Cardiac fibroblast (primary cell): ENCODE measurements at regions not wholly inside any gene's neighbourhood (a gene's known extent, or its start where the extent isn't known, plus 50 kb on each side); places are given as distances from the start of the nearest gene placed in this dataset.

ENCODE experiments used
- DNase-seq, 2 donors: peaks; one replicate each; pipeline versions ENCODE4 v3.0.0 to v3.0.0-alpha.2; 2010; ENCODE audit warnings: low read depth in 2 of 2
- H3K4me3 ChIP-seq, 2 donors: replicated peaks in 1 of 2; 1 replicate in 1 of 2; 2 replicates in 1 of 2; pipeline ENCODE4 v1.5.1; 2011; ENCODE audit warnings: low read depth in 2 of 2, low read length in 2 of 2, mild to moderate bottlenecking in 2 of 2, moderate library complexity in 1 of 2
- TF ChIP-seq, protein P1 (sequence below): IDR thresholded peaks from one replicate; pipeline ENCODE4 v1.5.1; 2011; ENCODE audit warnings: low read depth, mild to moderate bottlenecking, low read length, inconsistent platforms

DNA sequence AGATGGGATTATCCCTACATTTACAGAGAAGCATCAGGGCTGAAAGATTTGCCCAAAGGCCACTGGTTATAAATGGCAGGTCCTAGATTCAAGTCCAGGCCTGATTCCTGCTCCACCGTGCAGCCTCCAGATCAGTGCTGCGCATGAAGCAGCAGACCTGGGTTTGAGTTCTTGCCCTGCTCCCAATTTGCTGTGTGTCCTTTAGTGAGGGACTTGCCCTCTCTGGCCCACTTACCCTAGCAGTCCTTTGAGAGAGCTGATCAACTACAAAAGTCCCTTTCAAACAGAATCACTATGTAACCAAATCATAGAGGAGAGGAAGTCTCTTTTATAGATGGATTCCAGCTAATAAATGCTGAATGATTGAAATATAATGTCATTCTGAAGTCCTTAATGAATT lies 200.4 kb downstream of the RAB11FIP4 start:
- TF ChIP-seq, protein P1, sequence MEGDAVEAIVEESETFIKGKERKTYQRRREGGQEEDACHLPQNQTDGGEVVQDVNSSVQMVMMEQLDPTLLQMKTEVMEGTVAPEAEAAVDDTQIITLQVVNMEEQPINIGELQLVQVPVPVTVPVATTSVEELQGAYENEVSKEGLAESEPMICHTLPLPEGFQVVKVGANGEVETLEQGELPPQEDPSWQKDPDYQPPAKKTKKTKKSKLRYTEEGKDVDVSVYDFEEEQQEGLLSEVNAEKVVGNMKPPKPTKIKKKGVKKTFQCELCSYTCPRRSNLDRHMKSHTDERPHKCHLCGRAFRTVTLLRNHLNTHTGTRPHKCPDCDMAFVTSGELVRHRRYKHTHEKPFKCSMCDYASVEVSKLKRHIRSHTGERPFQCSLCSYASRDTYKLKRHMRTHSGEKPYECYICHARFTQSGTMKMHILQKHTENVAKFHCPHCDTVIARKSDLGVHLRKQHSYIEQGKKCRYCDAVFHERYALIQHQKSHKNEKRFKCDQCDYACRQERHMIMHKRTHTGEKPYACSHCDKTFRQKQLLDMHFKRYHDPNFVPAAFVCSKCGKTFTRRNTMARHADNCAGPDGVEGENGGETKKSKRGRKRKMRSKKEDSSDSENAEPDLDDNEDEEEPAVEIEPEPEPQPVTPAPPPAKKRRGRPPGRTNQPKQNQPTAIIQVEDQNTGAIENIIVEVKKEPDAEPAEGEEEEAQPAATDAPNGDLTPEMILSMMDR: no peak
- DNase-seq: no peak
- no peak overlapping the region for H3K4me3 ChIP-seq

DNA sequence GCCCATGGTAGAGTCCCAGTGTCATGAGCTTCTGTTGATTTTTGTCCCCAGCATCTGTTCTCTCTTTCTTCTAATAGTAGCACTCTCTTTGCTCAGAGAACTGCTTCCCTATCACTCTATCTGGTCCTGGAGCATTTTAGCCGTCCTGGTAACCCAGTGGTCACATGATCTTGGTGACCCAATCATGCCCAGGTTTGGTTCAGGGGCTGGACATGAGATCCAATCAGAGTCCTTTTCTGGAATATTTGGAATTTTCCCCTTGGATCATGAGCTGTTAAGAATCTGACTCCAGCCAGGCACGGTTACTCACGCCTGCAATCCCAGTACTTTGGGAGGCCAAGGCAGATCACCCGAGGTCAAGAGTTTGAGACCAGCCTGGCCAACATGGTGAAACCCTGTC lies 197.0 kb downstream of the RAB11FIP4 start:
- H3K4me3 ChIP-seq: no peak overlapping the region
- TF ChIP-seq, protein P1: no peak
- no peak for DNase-seq

DNA sequence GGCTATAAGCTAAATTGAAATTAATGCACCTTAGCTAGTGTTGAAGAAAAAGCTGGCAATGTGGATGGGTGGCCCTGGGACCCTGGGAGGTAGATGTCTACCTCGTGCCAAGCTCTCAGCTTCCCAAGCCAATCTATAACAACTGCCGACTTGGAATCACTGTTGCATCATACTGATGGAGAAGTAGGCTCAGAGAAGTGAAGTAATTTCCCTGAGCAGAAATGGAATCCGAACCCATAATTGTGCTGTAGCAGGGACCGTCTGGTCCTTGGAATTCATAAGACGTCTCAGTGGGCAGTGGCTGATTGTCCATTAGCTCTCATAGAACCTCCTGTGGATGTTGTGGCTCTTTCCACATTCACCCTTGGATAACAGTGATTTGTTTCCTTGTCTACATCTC lies 196.6 kb downstream of the RAB11FIP4 start:
- no peak for DNase-seq
- TF ChIP-seq, protein P1: no peak
- no peak overlapping the region for H3K4me3 ChIP-seq
